ENCODE measurements at regions not wholly inside any gene's neighbourhood (a gene's known extent, or its start where the extent isn't known, plus 50 kb on each side); places are given as distances from the start of the nearest gene placed in this dataset.

DNA sequence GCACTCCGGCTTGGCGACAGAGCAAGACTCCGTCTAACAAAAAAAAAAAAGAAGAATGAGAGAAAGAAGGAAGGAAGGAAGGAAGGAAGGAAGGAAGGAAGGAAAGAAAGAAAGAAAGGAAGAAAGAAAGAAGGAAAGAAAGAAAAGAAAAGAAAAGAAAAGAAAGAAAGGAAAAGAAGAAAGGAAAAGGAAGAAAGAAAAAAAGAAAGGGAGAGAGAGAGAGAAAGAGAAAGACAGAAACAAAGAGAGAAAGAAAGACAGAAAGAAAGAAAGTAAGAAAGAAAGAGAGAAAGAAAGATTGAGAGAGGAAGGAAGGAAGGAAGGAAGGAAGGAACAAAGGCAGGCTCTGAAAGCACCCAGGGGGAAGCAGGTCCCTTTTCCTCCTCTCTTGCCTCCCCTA is 336.6 kb upstream of the GATB start:
- H3K27me3 Mint-ChIP-seq, result no peaks in the 10 kb centered on the region
- ATAC-seq (no peak), DNase-seq (no peak)
- H3K4me3 Mint-ChIP-seq, result no peak overlapping the region
- H3K4me1 Mint-ChIP-seq, result peaks cover 78% of the 10 kb centered on the region
- H3K27ac Mint-ChIP-seq, result peak overlapping the region; percentile 0 to 23
- H3K9me3 Mint-ChIP-seq, result peaks cover 0 to 5% of the 10 kb centered on the region in 2 donors

DNA sequence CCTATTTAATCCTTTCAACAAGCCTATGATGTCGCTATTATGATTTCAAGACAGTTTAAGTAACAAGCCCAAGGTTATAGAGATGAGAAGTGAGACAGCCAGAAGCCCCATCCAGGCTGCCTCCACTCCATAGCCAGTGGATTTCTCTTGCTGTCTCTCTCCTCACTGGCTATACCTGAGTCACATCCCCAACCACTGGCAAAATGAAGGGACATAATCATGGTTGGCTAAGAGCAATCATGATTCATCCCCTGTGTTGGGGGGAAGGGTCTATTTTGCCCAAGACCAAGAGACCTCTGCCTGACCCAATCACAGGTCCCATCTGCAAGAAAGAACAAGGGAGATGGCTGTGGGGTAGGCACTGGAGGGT is 334.9 kb upstream of the GATB start:
- H3K27me3 Mint-ChIP-seq, result no peaks in the 10 kb centered on the region
- peaks cover 0 to 5% of the 10 kb centered on the region in 2 donors for H3K9me3 Mint-ChIP-seq
- H3K4me3 Mint-ChIP-seq, result no peak overlapping the region
- DNase-seq, result no peak
- ATAC-seq, result no peak
- H3K27ac Mint-ChIP-seq, result no peak overlapping the region
- H3K4me1 Mint-ChIP-seq, result peaks cover 62% of the 10 kb centered on the region

DNA sequence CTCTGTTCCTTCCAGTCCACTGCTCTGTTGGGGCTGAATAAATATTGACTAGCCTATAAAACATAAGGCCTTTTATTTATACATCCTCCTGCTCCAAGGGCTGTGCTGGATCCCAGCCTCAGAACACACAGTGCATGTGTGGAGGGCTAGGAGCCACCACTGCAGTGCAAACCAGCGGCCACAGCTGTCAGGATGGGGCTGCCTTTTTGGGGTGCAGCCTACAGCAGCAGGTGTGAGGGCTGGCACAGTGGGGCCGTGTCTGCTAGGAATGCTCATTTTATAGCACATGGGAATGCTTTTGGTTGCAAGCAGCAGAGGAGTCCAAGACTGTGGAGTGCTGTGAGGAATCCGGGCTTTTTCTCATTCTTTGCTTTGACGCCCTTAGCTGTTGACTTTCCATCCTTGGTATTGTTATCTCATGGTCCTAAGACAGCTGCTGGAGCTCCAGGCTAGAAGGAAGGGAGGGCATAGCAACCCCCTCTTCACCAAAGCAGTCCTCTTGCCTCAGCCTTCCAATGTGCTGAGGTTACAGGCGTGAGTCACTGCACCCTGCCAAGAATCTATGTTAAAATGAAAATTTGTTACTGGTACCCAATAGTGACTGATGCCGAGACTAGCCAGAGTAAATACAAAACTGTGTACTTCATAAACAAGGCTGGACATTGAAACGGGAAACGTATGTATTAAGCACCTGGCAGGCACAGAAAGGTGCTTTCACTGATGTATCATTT is 334.3 kb upstream of the GATB start:
- Mint-ChIP-seq H3K27me3 (no peaks in the 10 kb centered on the region), H3K9me3 (peaks cover 0 to 5% of the 10 kb centered on the region in 2 donors), H3K4me1 (peaks cover 61% of the 10 kb centered on the region), H3K27ac (no peak overlapping the region), H3K4me3 (no peak overlapping the region)
- DNase-seq, result no peak
- ATAC-seq, result peak; percentile 13

DNA sequence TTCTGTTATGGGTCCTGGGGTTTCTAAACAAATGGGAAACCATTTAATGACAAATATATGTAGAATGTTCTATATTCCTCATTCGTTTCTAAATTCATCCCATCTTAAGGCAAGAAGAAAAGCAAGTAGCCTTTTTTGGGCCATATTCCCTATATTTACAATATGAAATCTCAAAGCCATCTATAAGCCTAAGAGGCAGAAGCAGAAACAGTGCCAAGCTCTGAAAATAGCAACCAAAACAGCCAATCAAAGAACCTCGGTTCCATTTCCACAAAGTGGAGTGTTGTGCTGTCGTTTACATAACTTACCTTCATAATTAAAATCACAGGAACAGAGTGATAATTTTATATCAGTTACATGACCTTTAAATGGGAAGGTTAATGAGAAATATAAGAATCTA is 330.6 kb upstream of the GATB start:
- Mint-ChIP-seq H3K4me3 (no peak overlapping the region), H3K27me3 (no peaks in the 10 kb centered on the region), H3K9me3 (peaks cover 0 to 5% of the 10 kb centered on the region in 2 donors), H3K4me1 (peaks cover 49% of the 10 kb centered on the region), H3K27ac (peak overlapping the region in 1 of 2 donors; percentile 85)
- DNase-seq, result no peak
- ATAC-seq, result no peak

DNA sequence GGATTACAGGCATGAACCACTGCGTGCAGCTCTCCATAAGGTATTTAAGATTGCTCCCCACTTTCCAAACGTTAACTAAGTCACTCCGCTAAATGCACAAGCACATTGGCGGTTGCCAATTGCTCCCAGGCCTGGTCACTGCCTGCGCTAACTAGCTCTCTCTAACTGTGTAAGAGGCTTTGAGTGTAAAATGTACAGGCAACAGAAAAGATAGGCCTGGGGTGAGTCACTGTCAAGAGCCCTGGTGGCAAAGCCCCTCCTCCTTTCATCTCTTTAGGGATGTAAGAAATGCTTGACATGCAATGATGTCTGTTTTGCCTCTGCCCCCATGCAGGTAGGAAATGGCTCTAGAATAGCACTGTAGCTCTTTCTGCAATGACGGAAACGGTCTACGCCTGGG is 329.7 kb upstream of the GATB start:
- peak overlapping the region in 1 of 2 donors; percentile 70 for H3K27ac Mint-ChIP-seq
- H3K4me1 Mint-ChIP-seq, result peaks cover 47% of the 10 kb centered on the region
- ATAC-seq (peak; percentile 85), DNase-seq (peak in 1 of 2 donors; percentile 43)
- peak overlapping the region in 1 of 2 donors; percentile 61 for H3K4me3 Mint-ChIP-seq
- no peaks in the 10 kb centered on the region for H3K27me3 Mint-ChIP-seq
- H3K9me3 Mint-ChIP-seq, result peaks cover 0 to 5% of the 10 kb centered on the region in 2 donors

DNA sequence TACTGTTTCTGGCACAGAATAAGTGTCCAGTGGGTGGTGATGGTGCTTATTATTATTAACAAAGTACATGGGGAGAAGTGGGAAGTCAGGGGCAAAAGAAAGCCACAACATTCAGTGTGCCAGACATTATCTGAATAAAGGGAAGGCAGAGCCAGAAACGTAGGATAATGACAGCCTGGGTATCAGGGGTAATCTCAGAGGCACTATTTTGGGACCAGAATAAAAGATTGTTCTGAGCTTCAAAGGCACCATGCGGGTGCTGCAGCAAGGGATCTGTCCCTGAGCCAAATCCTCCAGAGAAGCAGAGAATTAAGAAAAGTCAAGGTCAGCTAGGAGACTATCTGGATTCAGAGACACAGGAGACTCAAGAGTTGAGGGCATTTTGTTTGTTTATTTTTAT is 328.8 kb upstream of the GATB start:
- no peaks in the 10 kb centered on the region for H3K27me3 Mint-ChIP-seq
- peak overlapping the region in 1 of 2 donors; percentile 14 for H3K27ac Mint-ChIP-seq
- ATAC-seq (no peak), DNase-seq (no peak)
- no peak overlapping the region for H3K4me3 Mint-ChIP-seq
- H3K9me3 Mint-ChIP-seq, result peaks cover 0 to 5% of the 10 kb centered on the region in 2 donors
- H3K4me1 Mint-ChIP-seq, result peaks cover 37% of the 10 kb centered on the region

DNA sequence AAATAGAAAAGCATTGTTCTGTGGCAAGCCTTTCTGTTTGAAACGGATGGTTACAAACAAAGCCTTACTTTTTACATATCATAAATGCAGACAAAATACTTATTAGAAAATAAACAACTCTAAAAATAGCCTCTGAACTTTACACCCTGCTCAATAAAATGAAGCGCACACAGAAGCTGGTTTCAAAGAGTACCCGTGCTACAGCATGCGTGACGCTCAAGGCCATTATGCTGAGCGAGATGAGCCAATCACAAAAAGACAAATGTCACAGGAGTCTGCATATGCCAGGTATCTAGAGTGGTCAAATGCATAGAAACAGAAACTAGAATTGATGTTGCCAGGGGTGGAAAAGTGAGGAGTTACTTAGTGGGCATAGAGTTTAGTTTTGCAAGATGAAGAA is 326.5 kb upstream of the GATB start:
- H3K4me1 Mint-ChIP-seq, result peaks cover 34% of the 10 kb centered on the region

DNA sequence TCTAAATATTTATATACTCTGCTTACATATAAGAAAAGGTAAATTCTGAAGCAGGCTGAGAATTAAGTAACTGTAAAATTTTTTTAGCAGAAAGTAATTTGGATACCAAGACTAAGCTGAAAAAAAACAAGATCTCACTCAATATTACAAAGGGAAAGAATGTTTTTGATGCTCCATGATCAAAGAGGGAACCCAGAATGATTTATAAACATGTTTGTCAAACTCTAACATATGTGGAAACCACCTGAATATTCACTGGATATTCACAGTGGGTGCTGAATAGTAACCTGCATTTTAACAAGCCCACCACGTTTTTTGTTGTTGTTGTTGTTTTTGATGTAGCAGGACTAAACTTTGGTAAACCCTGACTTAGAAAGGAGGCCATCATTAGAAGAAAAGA is 324.9 kb upstream of the GATB start:
- Mint-ChIP-seq H3K27ac (no peak overlapping the region), H3K9me3 (peaks cover 0 to 9% of the 10 kb centered on the region in 2 donors), H3K4me3 (no peak overlapping the region), H3K4me1 (peaks cover 34% of the 10 kb centered on the region), H3K27me3 (no peaks in the 10 kb centered on the region)
- no peak for ATAC-seq
- DNase-seq, result no peak

More for the DNA sequence above, 326.5 kb upstream of the GATB start:
- Mint-ChIP-seq H3K27ac (no peak overlapping the region), H3K9me3 (no peaks in the 10 kb centered on the region), H3K27me3 (no peaks in the 10 kb centered on the region), H3K4me3 (no peak overlapping the region)
- ATAC-seq, result no peak
- DNase-seq, result no peak

DNA sequence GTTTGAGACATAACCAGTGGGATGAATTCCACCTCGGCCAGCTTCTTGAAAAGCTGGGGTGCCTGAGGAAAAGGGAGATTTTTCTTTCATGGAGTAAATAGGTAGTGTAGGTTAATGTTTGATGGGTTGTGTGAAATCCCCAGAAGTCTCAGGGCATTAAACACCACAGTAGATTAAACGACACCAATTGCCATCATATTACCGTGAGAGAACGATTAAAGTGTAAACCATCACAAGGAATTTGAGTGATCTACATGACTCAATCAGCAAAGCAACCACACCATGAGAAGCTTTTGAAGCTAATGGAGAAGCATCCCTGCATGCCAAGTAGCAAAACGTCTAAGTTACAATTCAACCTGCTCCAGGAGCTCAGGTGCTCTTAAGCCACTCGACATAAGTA is 322.5 kb upstream of the GATB start:
- Mint-ChIP-seq H3K27ac (no peak overlapping the region), H3K4me3 (no peak overlapping the region), H3K4me1 (peaks cover 33% of the 10 kb centered on the region), H3K27me3 (no peaks in the 10 kb centered on the region), H3K9me3 (peaks cover 0 to 9% of the 10 kb centered on the region in 2 donors)
- ATAC-seq (no peak), DNase-seq (no peak)

DNA sequence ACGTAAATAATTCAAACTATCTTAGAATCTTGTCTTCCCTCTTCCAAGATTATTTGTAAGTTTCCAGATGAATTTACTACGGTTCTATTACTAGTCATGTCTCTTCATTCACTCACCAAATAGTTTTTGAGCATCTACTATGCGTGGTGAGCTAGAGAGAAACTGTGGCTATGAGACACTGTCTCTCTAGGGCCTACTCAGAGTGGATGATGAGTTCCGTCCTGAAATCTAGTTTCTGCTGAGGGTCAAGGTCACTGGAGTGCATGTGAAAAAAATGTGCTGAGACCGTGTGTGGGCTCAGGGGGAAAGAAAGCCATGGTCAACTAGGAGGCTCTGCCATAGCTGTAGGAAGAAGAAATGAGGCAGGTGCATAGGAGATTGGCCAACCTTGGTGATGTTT is 320.2 kb upstream of the GATB start:
- Mint-ChIP-seq H3K27me3 (no peaks in the 10 kb centered on the region), H3K27ac (no peak overlapping the region), H3K9me3 (peaks cover 0 to 9% of the 10 kb centered on the region in 2 donors), H3K4me1 (peaks cover 30% of the 10 kb centered on the region), H3K4me3 (no peak overlapping the region)
- DNase-seq (no peak), ATAC-seq (peak; percentile 41)

DNA sequence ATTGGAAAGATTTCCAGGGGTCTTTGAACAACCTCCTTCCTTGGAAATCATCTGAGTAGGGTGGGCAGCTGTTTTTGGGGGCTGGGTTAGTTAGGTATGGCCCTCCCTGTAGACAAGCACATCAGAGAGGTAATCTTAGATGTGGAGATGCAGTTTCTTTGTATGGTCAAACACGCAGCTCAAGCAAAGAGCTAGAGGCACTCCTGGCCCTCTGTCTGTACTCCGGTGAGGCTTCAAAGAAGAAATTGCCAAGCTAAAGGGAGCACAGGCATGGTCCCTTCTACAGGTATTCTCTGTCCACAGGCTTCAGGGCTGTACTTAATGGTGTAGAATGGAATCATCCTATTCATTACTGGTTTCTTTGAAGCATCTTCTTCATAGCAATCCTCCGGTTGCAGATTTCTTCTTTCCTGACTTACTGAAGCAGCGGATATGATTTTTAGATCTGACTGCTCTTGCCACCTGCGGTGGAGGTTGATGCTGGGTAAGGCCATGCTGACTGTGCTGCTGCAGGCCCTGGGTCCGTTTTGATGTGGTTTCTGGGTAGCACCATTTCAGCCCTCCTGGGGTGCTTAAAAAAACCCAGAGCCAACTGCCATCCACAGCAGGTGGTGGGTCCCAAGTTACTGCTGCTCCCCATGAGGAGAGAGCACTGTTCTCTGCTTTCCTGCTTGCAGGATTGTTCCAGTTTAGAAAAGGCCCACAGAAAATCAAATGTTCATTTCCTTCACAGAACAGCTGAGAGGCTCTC is 318.9 kb upstream of the GATB start:
- peak; percentile 94 for ATAC-seq
- H3K27me3 Mint-ChIP-seq, result no peaks in the 10 kb centered on the region
- DNase-seq, result peak; percentile 41 to 52
- H3K4me1 Mint-ChIP-seq, result peaks cover 34% of the 10 kb centered on the region
- H3K27ac Mint-ChIP-seq, result peak overlapping the region; percentile 63 to 82
- H3K4me3 Mint-ChIP-seq, result peak overlapping the region; percentile 47 to 68
- peaks cover 0 to 9% of the 10 kb centered on the region in 2 donors for H3K9me3 Mint-ChIP-seq

DNA sequence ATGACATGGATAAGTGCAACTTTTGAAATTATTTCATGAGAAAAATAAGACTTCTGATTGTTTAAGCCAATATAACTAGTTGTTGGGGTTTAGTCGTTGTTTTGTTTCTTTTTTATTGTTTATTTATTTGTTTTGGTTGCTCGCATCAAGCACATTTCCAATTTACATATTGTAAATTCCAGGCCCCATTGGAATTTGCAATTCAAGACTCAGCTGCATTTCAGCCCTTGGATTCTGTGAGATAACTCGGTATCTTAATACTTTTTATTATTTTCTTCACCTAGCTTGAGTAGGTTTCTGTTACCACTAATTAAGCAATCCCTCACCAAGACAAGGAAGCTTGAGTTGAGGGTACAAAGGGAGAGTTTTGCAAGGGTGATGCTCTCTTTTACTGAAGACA is 318.3 kb upstream of the GATB start:
- ATAC-seq (no peak), DNase-seq (no peak)
- Mint-ChIP-seq H3K27ac (no peak overlapping the region), H3K4me1 (peaks cover 41% of the 10 kb centered on the region), H3K9me3 (peaks cover 0 to 9% of the 10 kb centered on the region in 2 donors), H3K27me3 (no peaks in the 10 kb centered on the region), H3K4me3 (no peak overlapping the region)

DNA sequence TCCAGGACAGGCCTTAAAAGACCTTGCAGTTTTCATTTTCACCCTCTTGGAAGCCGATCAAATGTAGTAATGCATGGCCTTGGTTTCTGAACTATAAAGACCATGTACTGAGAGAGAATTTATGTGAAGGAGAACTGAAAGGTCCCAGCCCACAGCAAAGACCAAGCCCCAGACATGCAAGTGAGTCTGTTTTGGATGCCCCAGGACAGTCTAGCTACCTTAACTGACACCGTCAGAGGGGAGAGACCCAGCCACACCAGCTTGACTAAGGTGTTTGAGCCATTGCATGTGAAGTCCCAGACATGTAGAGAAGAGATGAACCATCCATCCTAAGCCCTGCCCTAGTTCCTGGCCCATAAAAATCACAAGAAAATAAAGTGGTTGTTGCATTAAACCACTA is 316.8 kb upstream of the GATB start:
- ATAC-seq (no peak), DNase-seq (no peak)
- Mint-ChIP-seq H3K4me3 (no peak overlapping the region), H3K27me3 (no peaks in the 10 kb centered on the region), H3K9me3 (peaks cover 0 to 9% of the 10 kb centered on the region in 2 donors), H3K4me1 (peaks cover 47% of the 10 kb centered on the region), H3K27ac (no peak overlapping the region)

DNA sequence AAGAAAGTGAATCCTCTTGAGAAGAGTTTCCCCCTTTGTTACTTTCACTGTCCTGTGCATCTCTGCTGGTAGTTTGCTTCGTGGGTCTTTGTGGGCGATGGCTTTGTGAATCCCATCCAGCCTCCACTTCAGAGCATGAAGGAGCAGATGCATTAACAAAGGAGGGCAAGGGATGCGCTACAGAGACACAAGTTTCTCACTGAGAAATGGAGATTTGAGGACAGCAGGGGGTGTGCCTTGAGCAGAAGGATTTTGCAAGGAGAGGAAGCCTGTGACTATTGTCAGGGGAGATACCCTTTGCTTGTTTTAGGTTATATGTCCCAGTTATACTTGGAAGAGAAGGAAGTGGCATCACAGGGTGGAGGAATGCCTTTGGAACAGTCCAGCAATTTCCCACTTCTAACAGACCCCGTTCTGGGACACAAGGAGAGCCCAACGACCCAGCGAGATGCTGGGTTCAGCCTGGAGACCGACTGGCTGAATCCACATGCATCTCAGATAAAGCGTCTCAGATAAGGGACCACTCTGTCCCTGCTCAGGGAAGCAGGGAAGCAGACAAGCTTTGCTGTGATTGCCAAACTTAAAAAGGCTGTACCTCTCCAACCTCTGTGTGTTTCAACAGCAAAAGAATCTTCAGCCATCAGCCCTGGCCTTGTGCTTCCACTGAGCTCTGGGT is 314.6 kb upstream of the GATB start:
- no peaks in the 10 kb centered on the region for H3K9me3 Mint-ChIP-seq
- H3K4me3 Mint-ChIP-seq, result no peak overlapping the region
- peak overlapping the region; percentile 40 to 85 for H3K27ac Mint-ChIP-seq
- DNase-seq, result no peak
- H3K27me3 Mint-ChIP-seq, result no peaks in the 10 kb centered on the region
- peaks cover 47% of the 10 kb centered on the region for H3K4me1 Mint-ChIP-seq
- ATAC-seq, result no peak

DNA sequence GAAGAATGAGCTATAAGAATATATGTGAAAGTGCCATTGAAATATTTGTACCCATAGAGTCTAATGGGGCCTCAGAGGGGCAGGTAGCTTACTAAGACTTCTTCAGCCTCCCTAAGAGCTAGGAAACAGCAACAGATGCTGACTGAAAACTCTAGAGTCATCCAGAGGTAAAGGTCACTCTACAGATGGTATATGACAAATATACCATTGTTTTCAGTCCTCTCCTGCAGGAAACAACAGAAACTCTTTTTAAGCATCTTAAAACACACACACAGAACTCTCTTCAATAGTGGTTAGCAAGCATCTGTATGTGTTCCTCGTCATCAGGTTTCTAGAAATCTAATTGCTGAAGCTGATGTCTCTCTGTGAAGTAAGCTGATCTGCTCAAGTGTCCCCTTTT is 313.8 kb upstream of the GATB start:
- no peak overlapping the region for H3K4me3 Mint-ChIP-seq
- no peaks in the 10 kb centered on the region for H3K27me3 Mint-ChIP-seq
- peaks cover 39% of the 10 kb centered on the region for H3K4me1 Mint-ChIP-seq
- no peak for ATAC-seq
- no peaks in the 10 kb centered on the region for H3K9me3 Mint-ChIP-seq
- DNase-seq, result no peak
- no peak overlapping the region for H3K27ac Mint-ChIP-seq

DNA sequence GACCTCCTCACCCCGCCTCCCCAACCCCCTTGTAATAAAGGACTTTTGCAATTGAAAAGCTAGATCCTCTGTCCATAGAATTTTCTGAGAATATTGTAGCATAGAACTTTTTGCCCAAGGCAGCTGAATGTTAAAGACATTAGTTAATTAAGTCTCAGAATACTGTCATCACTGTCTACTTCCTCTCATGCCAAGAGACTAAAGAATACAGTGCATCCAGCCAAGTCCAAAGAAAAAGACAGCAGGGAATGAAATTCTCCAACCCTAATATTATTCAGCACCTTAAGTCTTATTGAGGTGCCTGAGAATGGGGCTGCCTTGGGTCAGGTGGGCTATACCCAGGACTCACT is 313.3 kb upstream of the GATB start:
- H3K4me3 Mint-ChIP-seq, result no peak overlapping the region
- H3K9me3 Mint-ChIP-seq, result no peaks in the 10 kb centered on the region
- no peak overlapping the region for H3K27ac Mint-ChIP-seq
- peaks cover 34% of the 10 kb centered on the region for H3K4me1 Mint-ChIP-seq
- no peaks in the 10 kb centered on the region for H3K27me3 Mint-ChIP-seq
- no peak for ATAC-seq
- no peak for DNase-seq

All from stimulated activated naive CD8-positive, alpha-beta T cell treated with anti-CD3 and anti-CD28 coated beads, Interleukin-15, amount 100 ng/mL, for 72 hours (primary cell).